Fibroblast of lung (primary cell): ENCODE measurements at regions not wholly inside any gene's neighbourhood (a gene's known extent, or its start where the extent isn't known, plus 50 kb on each side); places are given as distances from the start of the nearest gene placed in this dataset.

Source experiments
- DNase-seq, 2 donors: peaks; one replicate each; pipeline versions ENCODE4 v3.0.0 to v3.0.0-alpha.2; 2010; ENCODE audit warnings: low read depth in 2 of 2
- H2AFZ ChIP-seq: 2 replicates; pipeline ENCODE4 v1.5.1; 2012; ENCODE audit warnings: low read length, control low read depth, inconsistent platforms
- H3K27ac ChIP-seq: 2 replicates; pipeline ENCODE4 v1.5.1; 2011; ENCODE audit warnings: low read length, control low read depth; ENCODE audit not compliant: insufficient read depth
- H3K27me3 ChIP-seq: 2 replicates; pipeline ENCODE4 v1.5.1; 2011; ENCODE audit warnings: mild to moderate bottlenecking, low read length; ENCODE audit not compliant: control insufficient read depth, insufficient read depth
- H3K36me3 ChIP-seq: 2 replicates; pipeline ENCODE4 v1.5.1; 2011; ENCODE audit warnings: low read length; ENCODE audit not compliant: control insufficient read depth, insufficient read depth
- H3K4me1 ChIP-seq: 2 replicates; pipeline ENCODE4 v1.5.1; 2011; ENCODE audit warnings: low read length; ENCODE audit not compliant: control insufficient read depth, insufficient read depth; ENCODE audit errors: extremely low read depth
- H3K4me2 ChIP-seq: 2 replicates; pipeline ENCODE4 v1.5.1; 2011; ENCODE audit warnings: low read length, control low read depth; ENCODE audit not compliant: insufficient read depth; ENCODE audit errors: extremely low read depth
- H3K4me3 ChIP-seq, 4 experiments: fragments of 200-600 bp in 1 of 4; sonication (generic) in 1 of 4; replicated peaks in 1 of 4; 2 replicates each; pipeline ENCODE4 v1.5.1; 2011 to 2016; ENCODE audit warnings: low read length in 4 of 4, low read depth in 3 of 4, mild to moderate bottlenecking in 3 of 4, control low read depth in 2 of 4, inconsistent platforms in 1 of 4, mixed read lengths in 1 of 4; ENCODE audit not compliant: insufficient read depth in 1 of 4; ENCODE audit errors: control extremely low read depth in 1 of 4
- H3K79me2 ChIP-seq: 2 replicates; pipeline ENCODE4 v1.5.1; 2012; ENCODE audit warnings: mild to moderate bottlenecking, low read length, inconsistent platforms; ENCODE audit not compliant: control insufficient read depth, insufficient read depth
- H3K9ac ChIP-seq: 2 replicates; pipeline ENCODE4 v1.5.1; 2011; ENCODE audit warnings: mild to moderate bottlenecking, low read length, control low read depth; ENCODE audit not compliant: insufficient read depth
- H3K9me3 ChIP-seq: 2 replicates; pipeline ENCODE4 v1.5.1; 2012; ENCODE audit warnings: low read depth, low read length; ENCODE audit not compliant: control insufficient read depth, insufficient read depth
- H4K20me1 ChIP-seq: 2 replicates; pipeline ENCODE4 v1.5.1; 2011; ENCODE audit warnings: low read length; ENCODE audit not compliant: control insufficient read depth, insufficient read depth; ENCODE audit errors: extremely low read depth
- EZH2 ChIP-seq: IDR thresholded peaks from 2 replicates; pipeline ENCODE4 v1.5.1; 2012; ENCODE audit warnings: low read length, control low read depth, mild to moderate bottlenecking; ENCODE audit errors: missing control alignments
- TF ChIP-seq, protein P1 (sequence below), 2 donors: IDR thresholded peaks in 1 of 2; conservative IDR thresholded peaks in 1 of 2; 1 replicate in 1 of 2; 2 replicates in 1 of 2; pipeline ENCODE4 v1.5.1; 2011 to 2012; ENCODE audit warnings: low read length in 2 of 2, control low read depth in 1 of 2, inconsistent platforms in 1 of 2, low read depth in 1 of 2, mild to moderate bottlenecking in 1 of 2

DNA sequence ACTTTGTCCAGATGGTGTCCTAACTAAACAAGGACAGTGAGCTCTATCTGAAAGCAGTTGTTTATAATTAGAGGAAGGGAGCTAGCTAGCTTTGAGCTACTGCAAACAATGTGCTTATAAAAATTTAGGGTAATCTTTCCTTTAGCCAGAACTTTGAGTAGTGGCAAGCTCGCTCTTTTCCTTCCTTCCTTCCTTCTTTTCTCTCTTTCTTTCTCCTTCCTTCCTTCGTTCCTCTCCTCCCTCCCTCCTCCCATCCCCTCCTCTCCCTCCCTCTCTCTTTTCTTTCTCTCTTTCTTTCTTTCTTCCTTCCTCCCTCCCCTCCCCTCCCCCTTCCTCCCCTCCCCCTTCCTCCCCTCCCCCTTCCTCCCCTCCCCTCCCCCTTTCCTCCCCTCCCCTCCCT lies 520.1 kb downstream of the INHBA start:
- H3K4me2 ChIP-seq: no peak overlapping the region
- H3K4me1 ChIP-seq: no peaks in the 10 kb centered on the region
- H2AFZ ChIP-seq: no peak overlapping the region
- no peak for DNase-seq
- no peaks in the 10 kb centered on the region for H3K36me3 ChIP-seq
- no peaks in the 10 kb centered on the region for H3K27me3 ChIP-seq
- H3K4me3 ChIP-seq: no peak overlapping the region
- H4K20me1 ChIP-seq: no peaks in the 10 kb centered on the region
- no peak overlapping the region for H3K9ac ChIP-seq
- H3K79me2 ChIP-seq: no peaks in the 10 kb centered on the region
- TF ChIP-seq, protein P1, sequence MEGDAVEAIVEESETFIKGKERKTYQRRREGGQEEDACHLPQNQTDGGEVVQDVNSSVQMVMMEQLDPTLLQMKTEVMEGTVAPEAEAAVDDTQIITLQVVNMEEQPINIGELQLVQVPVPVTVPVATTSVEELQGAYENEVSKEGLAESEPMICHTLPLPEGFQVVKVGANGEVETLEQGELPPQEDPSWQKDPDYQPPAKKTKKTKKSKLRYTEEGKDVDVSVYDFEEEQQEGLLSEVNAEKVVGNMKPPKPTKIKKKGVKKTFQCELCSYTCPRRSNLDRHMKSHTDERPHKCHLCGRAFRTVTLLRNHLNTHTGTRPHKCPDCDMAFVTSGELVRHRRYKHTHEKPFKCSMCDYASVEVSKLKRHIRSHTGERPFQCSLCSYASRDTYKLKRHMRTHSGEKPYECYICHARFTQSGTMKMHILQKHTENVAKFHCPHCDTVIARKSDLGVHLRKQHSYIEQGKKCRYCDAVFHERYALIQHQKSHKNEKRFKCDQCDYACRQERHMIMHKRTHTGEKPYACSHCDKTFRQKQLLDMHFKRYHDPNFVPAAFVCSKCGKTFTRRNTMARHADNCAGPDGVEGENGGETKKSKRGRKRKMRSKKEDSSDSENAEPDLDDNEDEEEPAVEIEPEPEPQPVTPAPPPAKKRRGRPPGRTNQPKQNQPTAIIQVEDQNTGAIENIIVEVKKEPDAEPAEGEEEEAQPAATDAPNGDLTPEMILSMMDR (conservative IDR thresholded peaks at IDR 0.05 in 1 of 2, IDR thresholded peaks at IDR 0.05 in 1 of 2; ENCODE audit: low read depth in 1 of 2, low read length in 2 of 2): no peak
- no peak for TF ChIP-seq EZH2
- no peak overlapping the region for H3K27ac ChIP-seq
- H3K9me3 ChIP-seq: no peaks in the 10 kb centered on the region

GRCh38 chr7:41175435-41175834 lies 527.5 kb downstream of the INHBA start:
- Histone ChIP-seq H3K4me3 (no peak overlapping the region), H3K9ac (no peak overlapping the region), H3K36me3 (no peaks in the 10 kb centered on the region), H4K20me1 (no peaks in the 10 kb centered on the region), H3K27me3 (no peaks in the 10 kb centered on the region), H3K9me3 (no peaks in the 10 kb centered on the region), H3K4me2 (no peak overlapping the region), H2AFZ (no peak overlapping the region), H3K27ac (no peak overlapping the region), H3K4me1 (no peaks in the 10 kb centered on the region), H3K79me2 (no peaks in the 10 kb centered on the region)
- TF ChIP-seq EZH2: no peak
- TF ChIP-seq, protein P1 (conservative IDR thresholded peaks at IDR 0.05 in 1 of 2, IDR thresholded peaks at IDR 0.05 in 1 of 2; ENCODE audit: low read depth in 1 of 2, low read length in 2 of 2): no peak
- no peak for DNase-seq

- Histone ChIP-seq H2AFZ (no peak overlapping the region), H3K4me2 (no peak overlapping the region), H3K27me3 (no peaks in the 10 kb centered on the region), H3K9ac (no peak overlapping the region), H3K36me3 (no peaks in the 10 kb centered on the region), H4K20me1 (no peaks in the 10 kb centered on the region), H3K27ac (no peak overlapping the region), H3K79me2 (no peaks in the 10 kb centered on the region), H3K4me3 (no peak overlapping the region), H3K4me1 (no peaks in the 10 kb centered on the region), H3K9me3 (no peaks in the 10 kb centered on the region)
- DNase-seq: no peak
- TF ChIP-seq, protein P1 (conservative IDR thresholded peaks at IDR 0.05 in 1 of 2, IDR thresholded peaks at IDR 0.05 in 1 of 2; ENCODE audit: low read depth in 1 of 2, low read length in 2 of 2): no peak
- TF ChIP-seq EZH2: no peak
These were observed 528.4 kb downstream of the INHBA start for GRCh38 chr7:41174521-41174920.
